Activated CD4-positive, alpha-beta memory T cell treated with anti-CD3 and anti-CD28 coated beads for 36 hours (primary cell): ENCODE measurements at regions not wholly inside any gene's neighbourhood (a gene's known extent, or its start where the extent isn't known, plus 50 kb on each side); places are given as distances from the start of the nearest gene placed in this dataset.
"Not testable (repeated sequence)": the region's sequence is repeated elsewhere in the genome, so short reads cannot be mapped to it uniquely, and the experiment has no call there.

ENCODE experiments used
- CTCF ChIA-PET: fragments of 350-600 bp; sonication (Branson Sonifier 250); formaldehyde crosslinking; loops from one replicate; lab custom pipeline; 2021; ENCODE audit warnings: antibody characterized with exemption, inconsistent platforms; lab: Charles Lee
- POLR2A ChIA-PET: fragments of 350-600 bp; sonication (Branson Sonifier 250); formaldehyde crosslinking; loops from one replicate; lab custom pipeline; 2021; ENCODE audit warnings: antibody characterized with exemption; lab: Charles Lee
- DNase-seq: peaks from one replicate; pipeline ENCODE4 v3.0.0-alpha.2; 2020
- H3K27ac Mint-ChIP-seq: one replicate; pipeline ENCODE4 v1.8.0; 2021; ENCODE audit warnings: mixed read lengths
- H3K27me3 Mint-ChIP-seq: one replicate; pipeline ENCODE4 v1.8.0; 2021; ENCODE audit warnings: mixed read lengths
- H3K36me3 Mint-ChIP-seq: one replicate; pipeline ENCODE4 v1.8.0; 2021; ENCODE audit warnings: mixed read lengths
- H3K4me1 Mint-ChIP-seq: one replicate; pipeline ENCODE4 v1.8.0; 2021; ENCODE audit warnings: low read depth, mixed read lengths
- H3K4me3 Mint-ChIP-seq: one replicate; pipeline ENCODE4 v1.8.0; 2021; ENCODE audit warnings: mild to moderate bottlenecking, mixed read lengths
- H3K9me3 Mint-ChIP-seq: one replicate; pipeline ENCODE4 v1.8.0; 2021; ENCODE audit warnings: mixed read lengths
- intact Hi-C: fragments of 100-400 bp; cut with micrococcal nuclease; formaldehyde crosslinking; loops from one replicate; pipeline ENCODE4 v1.15.1; 2023

GRCh38 chr4:124846306-124846705 lies 133.8 kb upstream of the ANKRD50 start:
- no peak overlapping the region for H3K4me3 Mint-ChIP-seq
- H3K9me3 Mint-ChIP-seq = peaks cover 19% of the 10 kb centered on the region
- no peaks in the 10 kb centered on the region for H3K4me1 Mint-ChIP-seq
- no peaks in the 10 kb centered on the region for H3K36me3 Mint-ChIP-seq
- intact Hi-C loops = no loop called here
- H3K27ac Mint-ChIP-seq = no peak overlapping the region
- ChIA-PET CTCF (no interaction called here), POLR2A (no interaction called here)
- DNase-seq = no peak
- no peaks in the 10 kb centered on the region for H3K27me3 Mint-ChIP-seq

DNA sequence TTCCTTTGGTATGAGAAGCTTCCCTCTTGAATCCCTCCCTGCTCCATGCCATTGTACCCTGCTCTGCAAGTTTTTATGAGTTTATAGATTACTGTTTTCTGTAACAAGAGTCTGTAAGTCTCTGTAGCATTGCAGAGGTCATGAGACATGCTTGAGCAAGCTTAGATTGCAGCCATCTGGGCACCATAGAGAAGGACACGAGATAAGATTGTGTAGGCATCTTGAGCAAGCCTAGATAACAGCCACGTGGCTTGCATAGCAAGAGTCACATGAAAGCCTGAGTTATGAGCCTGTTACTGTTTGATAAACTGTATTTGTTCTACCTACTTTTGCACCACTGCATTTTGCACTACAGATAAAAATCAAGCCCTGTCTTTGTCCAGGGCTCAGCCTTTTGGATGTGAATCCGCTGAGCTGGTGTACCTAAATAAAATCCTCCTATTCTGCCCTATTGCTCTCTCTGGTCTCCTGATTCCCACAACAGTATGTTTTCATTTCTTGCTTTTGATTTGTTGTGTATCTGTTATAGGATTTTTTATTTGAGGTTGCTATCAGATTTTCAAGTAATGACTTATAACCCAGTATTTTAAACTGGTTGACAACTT lies 127.4 kb upstream of the ANKRD50 start:
- Mint-ChIP-seq H3K36me3 (peaks cover 3% of the 10 kb centered on the region), H3K9me3 (peaks cover 43% of the 10 kb centered on the region), H3K4me3 (no peak overlapping the region), H3K27me3 (no peaks in the 10 kb centered on the region), H3K4me1 (no peaks in the 10 kb centered on the region), H3K27ac (no peak overlapping the region)
- ChIA-PET POLR2A (no interaction called here), CTCF (no interaction called here)
- DNase-seq = no peak
- intact Hi-C loops = no loop called here

GRCh38 chr4:124833831-124834505 lies 121.4 kb upstream of the ANKRD50 start:
- Mint-ChIP-seq H3K27ac (no peak overlapping the region), H3K36me3 (no peaks in the 10 kb centered on the region), H3K9me3 (peaks cover 9% of the 10 kb centered on the region), H3K4me1 (no peaks in the 10 kb centered on the region), H3K27me3 (no peaks in the 10 kb centered on the region), H3K4me3 (no peak overlapping the region)
- DNase-seq = no peak
- CTCF ChIA-PET = no interaction called here
- POLR2A ChIA-PET = no interaction called here
- intact Hi-C loops = no loop called here

DNA sequence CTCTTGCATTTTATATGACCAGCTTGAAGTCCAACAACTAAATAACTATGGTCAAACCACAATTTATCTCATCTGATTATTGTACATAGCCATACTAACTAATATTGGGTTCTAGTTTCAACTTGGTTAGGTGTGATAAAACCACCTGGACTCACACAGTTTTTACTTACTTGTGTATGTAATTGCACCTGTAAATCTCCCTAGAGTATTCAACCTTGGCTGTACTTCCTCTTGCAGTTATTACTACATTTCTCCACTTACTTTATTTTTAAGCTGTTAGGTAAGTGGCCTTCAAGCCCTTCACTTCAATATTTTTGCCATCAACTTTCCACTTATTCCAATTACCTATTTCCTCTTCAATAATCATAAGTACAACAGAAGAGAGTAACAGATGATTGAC lies 115.8 kb upstream of the ANKRD50 start:
- no peak for DNase-seq
- H3K4me3 Mint-ChIP-seq = no peak overlapping the region
- no peak overlapping the region for H3K27ac Mint-ChIP-seq
- CTCF ChIA-PET = no interaction called here
- intact Hi-C loops = no loop called here
- no peaks in the 10 kb centered on the region for H3K36me3 Mint-ChIP-seq
- H3K4me1 Mint-ChIP-seq = no peaks in the 10 kb centered on the region
- POLR2A ChIA-PET = no interaction called here
- H3K27me3 Mint-ChIP-seq = no peaks in the 10 kb centered on the region
- no peaks in the 10 kb centered on the region for H3K9me3 Mint-ChIP-seq

GRCh38 chr4:124817531-124817930 lies 105.0 kb upstream of the ANKRD50 start:
- intact Hi-C loops = no loop called here
- ChIA-PET POLR2A (no interaction called here), CTCF (no interaction called here)
- no peak overlapping the region for H3K4me3 Mint-ChIP-seq
- H3K27me3 Mint-ChIP-seq = no peaks in the 10 kb centered on the region
- peaks cover 16% of the 10 kb centered on the region for H3K9me3 Mint-ChIP-seq
- no peak for DNase-seq
- H3K36me3 Mint-ChIP-seq = no peaks in the 10 kb centered on the region
- H3K27ac Mint-ChIP-seq = no peak overlapping the region
- no peaks in the 10 kb centered on the region for H3K4me1 Mint-ChIP-seq

DNA sequence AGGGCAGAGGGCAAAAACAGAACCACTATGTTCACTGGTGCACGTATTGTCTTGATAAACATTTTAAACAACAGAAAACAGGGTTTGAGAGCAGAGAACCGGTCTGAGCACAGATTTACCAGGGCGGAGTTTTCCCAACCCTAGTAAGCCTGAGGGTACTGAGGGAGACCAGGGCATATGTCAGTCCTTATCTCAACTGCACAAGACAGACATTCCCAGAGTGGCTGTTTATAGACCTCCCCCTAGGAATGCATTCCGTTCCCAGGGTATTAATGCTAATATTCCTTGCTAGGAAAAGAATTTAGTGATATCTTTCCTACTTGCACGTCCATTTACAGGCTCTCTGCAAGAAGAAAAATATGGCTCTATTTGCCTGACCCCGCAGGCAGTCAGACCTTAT lies 99.7 kb upstream of the ANKRD50 start:
- intact Hi-C loops, H3K27me3 Mint-ChIP-seq, H3K27ac Mint-ChIP-seq, DNase-seq, CTCF ChIA-PET, H3K4me1 Mint-ChIP-seq, H3K36me3 Mint-ChIP-seq, POLR2A ChIA-PET, H3K4me3 Mint-ChIP-seq, H3K9me3 Mint-ChIP-seq: not testable (repeated sequence)

DNA sequence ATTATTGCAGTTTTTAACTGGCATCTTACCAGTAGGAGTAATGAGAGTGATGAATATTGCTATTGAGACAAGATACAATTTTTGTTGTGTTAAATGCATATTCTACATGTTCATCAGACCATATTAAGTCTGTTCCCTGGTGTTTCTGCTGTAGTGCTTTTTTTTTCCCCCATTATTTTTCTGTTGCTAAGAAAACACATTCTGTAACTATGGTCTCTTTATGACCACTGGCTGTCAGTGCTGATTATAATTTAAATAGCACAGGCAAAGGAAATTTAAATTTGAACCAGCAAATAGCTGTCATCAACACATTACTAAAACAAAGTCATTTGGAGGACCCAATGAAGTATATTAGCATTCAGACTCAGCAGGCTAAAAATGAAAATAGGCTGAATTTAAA lies 98.3 kb upstream of the ANKRD50 start:
- ChIA-PET POLR2A (no interaction called here), CTCF (no interaction called here)
- no peak overlapping the region for H3K4me3 Mint-ChIP-seq
- H3K9me3 Mint-ChIP-seq = peaks cover 14% of the 10 kb centered on the region
- no peak for DNase-seq
- intact Hi-C loops = no loop called here
- no peaks in the 10 kb centered on the region for H3K4me1 Mint-ChIP-seq
- no peak overlapping the region for H3K27ac Mint-ChIP-seq
- H3K27me3 Mint-ChIP-seq = no peaks in the 10 kb centered on the region
- H3K36me3 Mint-ChIP-seq = no peaks in the 10 kb centered on the region

DNA sequence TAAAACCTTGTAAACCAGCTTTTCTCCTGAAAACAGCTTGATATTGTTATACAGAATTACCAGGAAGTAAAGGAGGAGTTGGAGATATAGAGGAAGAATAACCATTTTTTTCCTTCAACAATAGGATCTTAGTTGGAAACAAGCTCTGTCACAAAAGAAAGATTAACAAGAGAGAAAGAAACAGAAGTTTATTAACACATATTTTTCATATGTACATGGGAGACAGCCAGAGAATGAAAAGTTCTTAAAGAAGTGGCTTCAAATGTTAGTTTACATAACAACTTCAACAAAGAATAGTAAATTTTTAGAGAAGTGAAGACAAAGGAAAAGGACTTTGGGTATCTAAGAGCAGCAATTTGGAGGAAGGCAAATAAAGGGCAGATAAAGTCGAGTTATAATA lies 94.9 kb upstream of the ANKRD50 start:
- H3K4me1 Mint-ChIP-seq = no peaks in the 10 kb centered on the region
- intact Hi-C loops = no loop called here
- H3K27me3 Mint-ChIP-seq = no peaks in the 10 kb centered on the region
- CTCF ChIA-PET = no interaction called here
- peaks cover 14% of the 10 kb centered on the region for H3K9me3 Mint-ChIP-seq
- DNase-seq = no peak
- no peak overlapping the region for H3K4me3 Mint-ChIP-seq
- POLR2A ChIA-PET = no interaction called here
- no peaks in the 10 kb centered on the region for H3K36me3 Mint-ChIP-seq
- no peak overlapping the region for H3K27ac Mint-ChIP-seq

DNA sequence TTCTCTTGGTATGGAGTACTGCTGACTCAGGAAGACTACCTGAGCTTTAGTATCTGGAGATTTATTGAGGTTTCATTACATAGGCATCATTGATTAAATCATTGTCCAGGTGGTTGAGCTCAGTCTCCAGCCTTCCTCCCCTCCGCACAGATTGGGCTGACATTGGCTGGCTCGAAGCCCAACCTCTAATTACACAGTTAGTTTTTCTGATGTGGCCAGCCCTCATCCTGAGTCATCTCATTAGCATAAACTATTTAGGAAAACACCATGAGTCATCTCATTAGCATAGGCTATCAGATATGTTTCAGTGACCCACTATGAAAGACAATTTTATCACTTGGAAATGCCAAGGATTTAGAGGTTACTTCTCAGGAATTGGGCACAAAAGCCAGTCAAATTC lies 93.9 kb upstream of the ANKRD50 start:
- peaks cover 6% of the 10 kb centered on the region for H3K9me3 Mint-ChIP-seq
- H3K27me3 Mint-ChIP-seq = no peaks in the 10 kb centered on the region
- no peaks in the 10 kb centered on the region for H3K36me3 Mint-ChIP-seq
- no peak for DNase-seq
- no peaks in the 10 kb centered on the region for H3K4me1 Mint-ChIP-seq
- H3K4me3 Mint-ChIP-seq = no peak overlapping the region
- intact Hi-C loops = no loop called here
- POLR2A ChIA-PET = no interaction called here
- no peak overlapping the region for H3K27ac Mint-ChIP-seq
- CTCF ChIA-PET = no interaction called here

- ChIA-PET CTCF (no interaction called here), POLR2A (no interaction called here)
- Mint-ChIP-seq H3K9me3 (peaks cover 4% of the 10 kb centered on the region), H3K27me3 (no peaks in the 10 kb centered on the region), H3K4me1 (no peaks in the 10 kb centered on the region), H3K27ac (no peak overlapping the region), H3K4me3 (no peak overlapping the region), H3K36me3 (no peaks in the 10 kb centered on the region)
- intact Hi-C loops = no loop called here
- DNase-seq = no peak
Observed at GRCh38 chr4:124804584-124804983, 92.1 kb upstream of the ANKRD50 start.

GRCh38 chr4:124804041-124804440 lies 91.5 kb upstream of the ANKRD50 start:
- POLR2A ChIA-PET = no interaction called here

GRCh38 chr4:124803641-124804040 lies 91.1 kb upstream of the ANKRD50 start:
- H3K9me3 Mint-ChIP-seq = peaks cover 7% of the 10 kb centered on the region
- H3K4me1 Mint-ChIP-seq = no peaks in the 10 kb centered on the region
- no peak for DNase-seq
- H3K27me3 Mint-ChIP-seq = no peaks in the 10 kb centered on the region
- CTCF ChIA-PET = no interaction called here
- no peaks in the 10 kb centered on the region for H3K36me3 Mint-ChIP-seq
- H3K27ac Mint-ChIP-seq = no peak overlapping the region
- H3K4me3 Mint-ChIP-seq = no peak overlapping the region
- intact Hi-C loops = no loop called here
- POLR2A ChIA-PET = no interaction called here

More at GRCh38 chr4:124804041-124804440, 91.5 kb upstream of the ANKRD50 start:
- intact Hi-C loops = no loop called here
- H3K27me3 Mint-ChIP-seq = no peaks in the 10 kb centered on the region
- H3K4me3 Mint-ChIP-seq = no peak overlapping the region
- no peak overlapping the region for H3K27ac Mint-ChIP-seq
- CTCF ChIA-PET = no interaction called here
- H3K4me1 Mint-ChIP-seq = no peaks in the 10 kb centered on the region
- no peaks in the 10 kb centered on the region for H3K36me3 Mint-ChIP-seq
- DNase-seq = no peak
- peaks cover 7% of the 10 kb centered on the region for H3K9me3 Mint-ChIP-seq

- H3K27ac Mint-ChIP-seq = no peak overlapping the region
- H3K4me3 Mint-ChIP-seq = no peak overlapping the region
- peaks cover 7% of the 10 kb centered on the region for H3K9me3 Mint-ChIP-seq
- POLR2A ChIA-PET = no interaction called here
- no peaks in the 10 kb centered on the region for H3K27me3 Mint-ChIP-seq
- no peaks in the 10 kb centered on the region for H3K4me1 Mint-ChIP-seq
- CTCF ChIA-PET = no interaction called here
- DNase-seq = no peak
- H3K36me3 Mint-ChIP-seq = no peaks in the 10 kb centered on the region
- intact Hi-C loops = no loop called here
Observed at GRCh38 chr4:124803026-124803425, 90.5 kb upstream of the ANKRD50 start.
